Neural progenitor cell (in vitro differentiated cells): ENCODE measurements at regions not wholly inside any gene's neighbourhood (a gene's known extent, or its start where the extent isn't known, plus 50 kb on each side); places are given as distances from the start of the nearest gene placed in this dataset.

Experiments used
- DNase-seq: peaks from one replicate; pipeline ENCODE4 v3.0.0-alpha.2; 2016; ENCODE audit warnings: low spot score
- H2AFZ ChIP-seq: fragments of 200-600 bp; sonication (generic); replicated peaks from 2 replicates; pipeline ENCODE4 v1.6.1; 2016; ENCODE audit warnings: antibody characterized with exemption
- H3F3A ChIP-seq: fragments of 200-600 bp; sonication (generic); 2 replicates; pipeline ENCODE4 v1.6.1; 2016; ENCODE audit warnings: antibody characterized with exemption, low read depth
- H3K27ac ChIP-seq: fragments of 200-600 bp; sonication (generic); 2 replicates; pipeline ENCODE4 v1.5.1; 2016; ENCODE audit warnings: mild to moderate bottlenecking
- H3K27me3 ChIP-seq: fragments of 200-600 bp; sonication (generic); 2 replicates; pipeline ENCODE4 v1.6.1; 2016; ENCODE audit warnings: mild to moderate bottlenecking, moderate library complexity
- H3K36me3 ChIP-seq: fragments of 200-600 bp; sonication (generic); 2 replicates; pipeline ENCODE4 v1.5.1; 2016
- H3K4me1 ChIP-seq: fragments of 200-600 bp; sonication (generic); 2 replicates; pipeline ENCODE4 v1.6.1; 2016; ENCODE audit warnings: mixed run types
- H3K4me2 ChIP-seq: fragments of 200-600 bp; sonication (generic); 2 replicates; pipeline ENCODE4 v1.6.1; 2016
- H3K4me3 ChIP-seq: fragments of 200-600 bp; sonication (generic); 2 replicates; pipeline ENCODE4 v1.5.1; 2016
- H3K79me2 ChIP-seq: fragments of 200-600 bp; sonication (generic); 2 replicates; pipeline ENCODE4 v1.6.1; 2016; ENCODE audit warnings: low read depth
- H3K9ac ChIP-seq: fragments of 200-600 bp; sonication (generic); 2 replicates; pipeline ENCODE4 v1.6.1; 2016
- H3K9me3 ChIP-seq: fragments of 200-600 bp; sonication (generic); 2 replicates; pipeline ENCODE4 v1.5.1; 2016; ENCODE audit warnings: low read depth
- H4K20me1 ChIP-seq: fragments of 200-600 bp; sonication (generic); 2 replicates; pipeline ENCODE4 v1.6.1; 2016; ENCODE audit warnings: low read depth
- H3K27ac Mint-ChIP-seq: 3 replicates; pipeline ENCODE4 v1.8.0; 2021; ENCODE audit warnings: mixed read lengths
- H3K27me3 Mint-ChIP-seq: 2 replicates; pipeline ENCODE4 v1.8.0; 2022; ENCODE audit warnings: low read depth, mild to moderate bottlenecking, inconsistent platforms, moderate library complexity, mixed read lengths; ENCODE audit not compliant: insufficient read depth
- H3K36me3 Mint-ChIP-seq: 3 replicates; pipeline ENCODE4 v1.8.0; 2021; ENCODE audit warnings: mixed read lengths
- H3K4me1 Mint-ChIP-seq: 3 replicates; pipeline ENCODE4 v1.8.0; 2021; ENCODE audit warnings: mixed read lengths
- H3K4me3 Mint-ChIP-seq: 3 replicates; pipeline ENCODE4 v1.8.0; 2021; ENCODE audit warnings: mild to moderate bottlenecking, moderate library complexity, mixed read lengths
- H3K9me3 Mint-ChIP-seq: 3 replicates; pipeline ENCODE4 v1.8.0; 2020; ENCODE audit warnings: mixed read lengths
- CTCF ChIP-seq: fragments of 200-600 bp; sonication (generic); IDR thresholded peaks from 2 replicates; pipeline ENCODE4 v1.5.1; 2017; ENCODE audit warnings: antibody characterized with exemption, mild to moderate bottlenecking
- EZH2 ChIP-seq: fragments of 200-600 bp; sonication (generic); IDR thresholded peaks from 2 replicates; pipeline ENCODE4 v1.6.1; 2017; ENCODE audit warnings: antibody characterized with exemption, mild to moderate bottlenecking, moderate library complexity
- EZH2phosphoT487 ChIP-seq: fragments of 200-600 bp; sonication (generic); IDR thresholded peaks from 2 replicates; pipeline ENCODE4 v1.6.1; 2017; ENCODE audit warnings: antibody characterized with exemption

GRCh38 chr13:47120282-47120681 is 223.4 kb upstream of the HTR2A start:
- H3K27ac ChIP-seq, result no peak overlapping the region
- DNase-seq, result no peak
- no peaks in the 10 kb centered on the region for H3K27me3 ChIP-seq
- Mint-ChIP-seq H3K27ac (no peak overlapping the region), H3K4me3 (no peak overlapping the region), H3K27me3 (no peaks in the 10 kb centered on the region), H3K4me1 (peaks cover 3% of the 10 kb centered on the region), H3K9me3 (no peaks in the 10 kb centered on the region), H3K36me3 (no peaks in the 10 kb centered on the region)
- H3K36me3 ChIP-seq, result no peaks in the 10 kb centered on the region
- no peak overlapping the region for H3K4me3 ChIP-seq
- H3K4me2 ChIP-seq, result no peak overlapping the region
- H3K79me2 ChIP-seq, result no peaks in the 10 kb centered on the region
- TF ChIP-seq CTCF (no peak), EZH2 (no peak), EZH2phosphoT487 (no peak)
- H2AFZ ChIP-seq, result peak overlapping the region; percentile 27
- no peaks in the 10 kb centered on the region for H3K9me3 ChIP-seq
- no peaks in the 10 kb centered on the region for H3K4me1 ChIP-seq
- H3F3A ChIP-seq, result no peaks in the 10 kb centered on the region
- no peaks in the 10 kb centered on the region for H4K20me1 ChIP-seq
- H3K9ac ChIP-seq, result no peak overlapping the region

GRCh38 chr13:47119575-47120235 is 222.9 kb upstream of the HTR2A start:
- H3K27me3 Mint-ChIP-seq, result no peaks in the 10 kb centered on the region
- no peaks in the 10 kb centered on the region for H3K9me3 ChIP-seq
- H2AFZ ChIP-seq, result peak overlapping the region; percentile 27
- H3F3A ChIP-seq, result peaks cover 2% of the 10 kb centered on the region
- no peaks in the 10 kb centered on the region for H4K20me1 ChIP-seq
- no peak overlapping the region for H3K9ac ChIP-seq
- H3K9me3 Mint-ChIP-seq, result no peaks in the 10 kb centered on the region
- TF ChIP-seq CTCF (no peak), EZH2 (no peak)
- no peak overlapping the region for H3K4me2 ChIP-seq
- no peaks in the 10 kb centered on the region for H3K36me3 Mint-ChIP-seq
- DNase-seq, result no peak
- H3K4me3 ChIP-seq, result no peak overlapping the region
- H3K27ac Mint-ChIP-seq, result no peak overlapping the region
- H3K27me3 ChIP-seq, result no peaks in the 10 kb centered on the region
- H3K36me3 ChIP-seq, result no peaks in the 10 kb centered on the region
- H3K27ac ChIP-seq, result no peak overlapping the region
- H3K4me3 Mint-ChIP-seq, result no peak overlapping the region
- peaks cover 3% of the 10 kb centered on the region for H3K4me1 Mint-ChIP-seq
- H3K79me2 ChIP-seq, result no peaks in the 10 kb centered on the region
- H3K4me1 ChIP-seq, result no peaks in the 10 kb centered on the region

- no peak overlapping the region for H3K27ac ChIP-seq
- H3K36me3 Mint-ChIP-seq, result no peaks in the 10 kb centered on the region
- no peak for DNase-seq
- H3K4me2 ChIP-seq, result no peak overlapping the region
- H3K27me3 Mint-ChIP-seq, result no peaks in the 10 kb centered on the region
- H3K27me3 ChIP-seq, result no peaks in the 10 kb centered on the region
- TF ChIP-seq CTCF, result no peak
- TF ChIP-seq EZH2, result no peak
- no peak for TF ChIP-seq EZH2phosphoT487
- no peak overlapping the region for H3K9ac ChIP-seq
- no peak overlapping the region for H3K4me3 ChIP-seq
- peaks cover 24% of the 10 kb centered on the region for H3K4me1 ChIP-seq
- no peaks in the 10 kb centered on the region for H3K36me3 ChIP-seq
- H3K27ac Mint-ChIP-seq, result no peak overlapping the region
- peaks cover 26% of the 10 kb centered on the region for H3F3A ChIP-seq
- no peak overlapping the region for H2AFZ ChIP-seq
- H4K20me1 ChIP-seq, result no peaks in the 10 kb centered on the region
- H3K9me3 ChIP-seq, result no peaks in the 10 kb centered on the region
- no peak overlapping the region for H3K4me3 Mint-ChIP-seq
- H3K4me1 Mint-ChIP-seq, result peaks cover 21% of the 10 kb centered on the region
- H3K9me3 Mint-ChIP-seq, result no peaks in the 10 kb centered on the region
- H3K79me2 ChIP-seq, result no peaks in the 10 kb centered on the region
Measured at GRCh38 chr13:47117268-47117667, 220.4 kb upstream of the HTR2A start.
